H1 (cell line): ENCODE measurements at regions not wholly inside any gene's neighbourhood (a gene's known extent, or its start where the extent isn't known, plus 50 kb on each side); places are given as distances from the start of the nearest gene placed in this dataset.

ENCODE experiments used
- GABPA ChIP-seq: IDR thresholded peaks from 2 replicates; pipeline ENCODE4 v1.6.1; 2011; ENCODE audit warnings: mild to moderate bottlenecking, low read length, moderate library complexity, borderline replicate concordance; ENCODE audit not compliant: insufficient read depth
- TF ChIP-seq, protein P1 (sequence below): IDR thresholded peaks from 2 replicates; pipeline ENCODE4 v1.6.1; 2011; ENCODE audit warnings: low read depth, mild to moderate bottlenecking, low read length; ENCODE audit not compliant: insufficient read depth

DNA sequence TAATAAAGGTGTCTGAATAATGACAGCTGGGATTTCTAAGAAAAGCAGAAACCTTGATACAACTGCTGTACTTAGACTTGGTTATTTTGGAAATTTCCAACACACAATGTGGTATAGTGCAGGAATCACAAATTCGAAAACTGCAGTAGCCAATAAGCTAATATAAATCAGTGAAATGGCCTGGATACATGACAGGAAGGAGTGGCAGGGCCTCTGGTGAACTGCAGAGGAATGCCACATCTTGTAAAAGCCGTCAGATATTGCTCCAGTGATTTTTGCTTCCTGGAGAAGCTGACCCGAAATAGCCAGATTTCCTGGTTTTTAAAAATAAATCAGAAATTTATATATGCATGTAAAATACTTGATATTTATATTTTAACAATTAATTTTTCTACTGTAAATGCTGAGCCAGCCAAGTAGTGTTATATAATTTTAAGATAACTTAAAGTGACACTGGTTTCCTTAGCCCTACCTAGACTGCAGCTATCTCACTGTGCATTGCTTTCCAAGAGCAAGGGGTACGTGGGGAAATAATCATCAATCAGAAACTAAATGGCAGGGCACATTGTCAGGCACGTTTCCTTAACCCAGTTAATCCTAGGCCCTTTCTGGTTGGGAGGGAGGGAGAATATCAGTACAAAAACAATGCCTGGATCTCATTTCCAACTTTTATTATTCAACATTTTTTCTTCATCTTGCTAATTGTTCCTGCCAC lies 182.4 kb downstream of the RASEF start (continued):
- TF ChIP-seq, protein P1, sequence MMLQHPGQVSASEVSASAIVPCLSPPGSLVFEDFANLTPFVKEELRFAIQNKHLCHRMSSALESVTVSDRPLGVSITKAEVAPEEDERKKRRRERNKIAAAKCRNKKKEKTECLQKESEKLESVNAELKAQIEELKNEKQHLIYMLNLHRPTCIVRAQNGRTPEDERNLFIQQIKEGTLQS: no peak
- TF ChIP-seq GABPA: no peak
- TF ChIP-seq, all 59 proteins: peak for 0
